Endothelial cell of umbilical vein (primary cell): ENCODE measurements at regions not wholly inside any gene's neighbourhood (a gene's known extent, or its start where the extent isn't known, plus 50 kb on each side); places are given as distances from the start of the nearest gene placed in this dataset.

Experiments used
- BruUV-seq: library from RNA; stranded (reverse); fragments of 400-500 nt; replicated peaks from 2 replicates; lab custom pipeline; 2021; lab: Mats Ljungman, UMichigan
- CTCF ChIA-PET: fragments of 300-600, 350-600 bp; sonication (Branson Sonifier 250); formaldehyde crosslinking; loops from one replicate; lab custom pipeline; 2021; ENCODE audit warnings: antibody characterized with exemption, inconsistent platforms; lab: Charles Lee
- POLR2A ChIA-PET: fragments of 300-600, 350-600 bp; sonication (Branson Sonifier 250); formaldehyde crosslinking; loops from one replicate; lab custom pipeline; 2021; ENCODE audit warnings: antibody characterized with exemption, inconsistent platforms; lab: Charles Lee
- DNase-seq: peaks from one replicate; pipeline ENCODE4 v3.0.0-alpha.2; 2011; ENCODE audit warnings: low read depth, low spot score
- FAIRE-seq: peaks from 2 replicates; lab custom pipeline; 2011; peaks lifted over from hg19 to GRCh38; lab: Jason Lieb, UNC
- H2AFZ ChIP-seq: 2 replicates; pipeline ENCODE4 v1.6.0; 2012; ENCODE audit warnings: low read depth, low read length, control low read depth, inconsistent platforms
- H3K27ac ChIP-seq: 2 replicates; pipeline ENCODE4 v1.5.1; 2011; ENCODE audit warnings: low read depth, mild to moderate bottlenecking, control low read depth, low read length, moderate library complexity; ENCODE audit not compliant: insufficient read depth
- H3K27me3 ChIP-seq, 2 experiments: 2 replicates each; pipeline versions ENCODE4 v1.6.0 to v1.6.1; 2011; ENCODE audit warnings: low read length in 2 of 2, mixed read lengths in 1 of 2; ENCODE audit not compliant: control insufficient read depth in 2 of 2, insufficient read depth in 2 of 2
- H3K36me3 ChIP-seq, 2 experiments: 2 replicates in 1 of 2; 3 replicates in 1 of 2; pipeline ENCODE4 v1.5.1; 2011; ENCODE audit warnings: low read length in 2 of 2, mild to moderate bottlenecking in 1 of 2, moderate library complexity in 1 of 2; ENCODE audit not compliant: control insufficient read depth in 2 of 2, insufficient read depth in 2 of 2; ENCODE audit errors: extremely low read depth in 1 of 2
- H3K4me1 ChIP-seq: 3 replicates; pipeline ENCODE4 v1.5.1; 2011; ENCODE audit warnings: mild to moderate bottlenecking, low read length; ENCODE audit not compliant: control insufficient read depth, insufficient read depth; ENCODE audit errors: extremely low read depth
- H3K4me2 ChIP-seq: 2 replicates; pipeline ENCODE4 v1.6.1; 2011; ENCODE audit warnings: low read length, control low read depth, mixed read lengths; ENCODE audit not compliant: insufficient read depth
- H3K4me3 ChIP-seq, 3 experiments: fragments of 200-600 bp in 1 of 3; sonication (generic), shearing (Covaris generic) in 1 of 3; replicated peaks in 1 of 3; 2 replicates each; pipeline ENCODE4 v1.5.1; 2011 to 2016; ENCODE audit warnings: control low read depth in 3 of 3, low read length in 3 of 3, mild to moderate bottlenecking in 2 of 3, inconsistent platforms in 1 of 3, low read depth in 1 of 3, moderate library complexity in 1 of 3; ENCODE audit not compliant: insufficient read depth in 1 of 3
- H3K79me2 ChIP-seq: 2 replicates; pipeline ENCODE4 v1.6.0; 2012; ENCODE audit warnings: low read length, inconsistent platforms; ENCODE audit not compliant: control insufficient read depth, insufficient read depth
- H3K9ac ChIP-seq: replicated peaks from 2 replicates; pipeline ENCODE3; 2011; ENCODE audit warnings: low read length, control low read depth; ENCODE audit not compliant: insufficient read depth; ENCODE audit errors: extremely low read depth
- H3K9me1 ChIP-seq: replicated peaks from 3 replicates; pipeline ENCODE4 v1.6.0; 2011; ENCODE audit warnings: mild to moderate bottlenecking, low read length; ENCODE audit not compliant: control insufficient read depth, insufficient read depth; ENCODE audit errors: extremely low read depth
- H3K9me3 ChIP-seq: replicated peaks from 2 replicates; pipeline ENCODE4 v1.5.1; 2012; ENCODE audit warnings: low read length, inconsistent platforms; ENCODE audit not compliant: control insufficient read depth, insufficient read depth
- H4K20me1 ChIP-seq: replicated peaks from 2 replicates; pipeline ENCODE3; 2011; ENCODE audit warnings: mild to moderate bottlenecking, low read length; ENCODE audit not compliant: control insufficient read depth, insufficient read depth; ENCODE audit errors: extremely low read depth
- CTCF ChIP-seq, 2 donors: IDR thresholded peaks; 1 replicate in 1 of 2; 2 replicates in 1 of 2; pipeline ENCODE4 v1.5.1; 2011; ENCODE audit warnings: low read length in 2 of 2, mild to moderate bottlenecking in 2 of 2, moderate library complexity in 2 of 2, control low read depth in 1 of 2, inconsistent platforms in 1 of 2, low read depth in 1 of 2; ENCODE audit not compliant: insufficient read depth in 1 of 2; ENCODE audit errors: extremely low read depth in 1 of 2
- EZH2 ChIP-seq: IDR thresholded peaks from 2 replicates; pipeline ENCODE4 v1.6.1; 2012; ENCODE audit warnings: borderline replicate concordance, low read depth, mild to moderate bottlenecking, moderate library complexity, low read length, inconsistent platforms; ENCODE audit not compliant: severe bottlenecking
- FOS ChIP-seq: IDR thresholded peaks from 2 replicates; pipeline ENCODE4 v1.6.1; 2011; ENCODE audit warnings: mild to moderate bottlenecking, low read length, moderate library complexity, borderline replicate concordance; ENCODE audit not compliant: insufficient read depth
- GATA2 ChIP-seq: IDR thresholded peaks from 2 replicates; pipeline ENCODE4 v1.7.0; 2011; ENCODE audit warnings: low read depth, mild to moderate bottlenecking, moderate library complexity, mixed read lengths, low read length; ENCODE audit not compliant: insufficient read length, insufficient read depth
- JUN ChIP-seq: IDR thresholded peaks from 2 replicates; pipeline ENCODE4 v1.6.1; 2011; ENCODE audit warnings: borderline replicate concordance, low read depth; ENCODE audit not compliant: insufficient read length, insufficient read depth
- MYC ChIP-seq: IDR thresholded peaks from one replicate; pipeline ENCODE4 v1.6.1; 2011; ENCODE audit warnings: mild to moderate bottlenecking, low read depth, low read length
- POLR2A ChIP-seq: IDR thresholded peaks from 2 replicates; pipeline ENCODE4 v1.6.1; 2012; ENCODE audit warnings: low read depth, mild to moderate bottlenecking, control low read depth, low read length
- POLR2AphosphoS5 ChIP-seq: IDR thresholded peaks from 2 replicates; pipeline ENCODE4 v1.6.1; 2012; ENCODE audit warnings: low read depth, mild to moderate bottlenecking, control low read depth, low read length, moderate library complexity; ENCODE audit not compliant: insufficient read depth
- dilution Hi-C: fragments of 300-500 bp; cut with MboI; formaldehyde crosslinking; loops from one replicate; pipeline ENCODE4 v1.15.0; 2019; ENCODE audit warnings: low sequenced_read_pairs; ENCODE audit not compliant: extremely low pct_ligation_motif_present
- intact Hi-C: fragments of 100-400 bp; cut with micrococcal nuclease; formaldehyde crosslinking; loops from one replicate; pipeline ENCODE4 v1.10.0; 2022
- TF ChIP-seq, protein P1 (sequence below): IDR thresholded peaks from 2 replicates; pipeline ENCODE4 v1.6.1; 2011; ENCODE audit not compliant: insufficient read depth, insufficient read length

GRCh38 chr2:241976296-241976695 lies 106.8 kb downstream of the RTP5 start:
- POLR2A ChIA-PET = no interaction called here
- dilution Hi-C loops = no loop called here

More at GRCh38 chr2:241976296-241976695, 106.8 kb downstream of the RTP5 start:
- H4K20me1 ChIP-seq = no peaks in the 10 kb centered on the region
- no peaks in the 10 kb centered on the region for H3K4me1 ChIP-seq
- BruUV-seq = no TSS peak
- no peaks in the 10 kb centered on the region for H3K36me3 ChIP-seq
- no peak overlapping the region for H3K9ac ChIP-seq
- no peak overlapping the region for H3K4me2 ChIP-seq
- no peak for FAIRE-seq
- no peak for DNase-seq
- no peaks in the 10 kb centered on the region for H3K9me3 ChIP-seq
- TF ChIP-seq POLR2A (no peak), JUN (no peak), FOS (no peak), GATA2 (no peak), MYC (no peak), CTCF (IDR thresholded peaks at IDR 0.05; ENCODE audit: extremely low read depth in 1 of 2, insufficient read depth in 1 of 2, low read depth in 1 of 2, low read length in 2 of 2) (no peak), POLR2AphosphoS5 (no peak), EZH2 (no peak)
- TF ChIP-seq, protein P1, sequence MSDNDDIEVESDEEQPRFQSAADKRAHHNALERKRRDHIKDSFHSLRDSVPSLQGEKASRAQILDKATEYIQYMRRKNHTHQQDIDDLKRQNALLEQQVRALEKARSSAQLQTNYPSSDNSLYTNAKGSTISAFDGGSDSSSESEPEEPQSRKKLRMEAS = no peak
- H3K27me3 ChIP-seq = no peaks in the 10 kb centered on the region
- H3K27ac ChIP-seq = no peak overlapping the region
- H3K9me1 ChIP-seq = no peaks in the 10 kb centered on the region
- H3K4me3 ChIP-seq = no peak overlapping the region
- CTCF ChIA-PET = no interaction called here
- H3K79me2 ChIP-seq = no peaks in the 10 kb centered on the region
- H2AFZ ChIP-seq = no peak overlapping the region
- intact Hi-C loops = no loop called here
